ENCODE measurements at regions not wholly inside any gene's neighbourhood (a gene's known extent, or its start where the extent isn't known, plus 50 kb on each side); places are given as distances from the start of the nearest gene placed in this dataset.
A peak's percentile ranks its signal among the peaks of the same experiment; 100 is the strongest.

DNA sequence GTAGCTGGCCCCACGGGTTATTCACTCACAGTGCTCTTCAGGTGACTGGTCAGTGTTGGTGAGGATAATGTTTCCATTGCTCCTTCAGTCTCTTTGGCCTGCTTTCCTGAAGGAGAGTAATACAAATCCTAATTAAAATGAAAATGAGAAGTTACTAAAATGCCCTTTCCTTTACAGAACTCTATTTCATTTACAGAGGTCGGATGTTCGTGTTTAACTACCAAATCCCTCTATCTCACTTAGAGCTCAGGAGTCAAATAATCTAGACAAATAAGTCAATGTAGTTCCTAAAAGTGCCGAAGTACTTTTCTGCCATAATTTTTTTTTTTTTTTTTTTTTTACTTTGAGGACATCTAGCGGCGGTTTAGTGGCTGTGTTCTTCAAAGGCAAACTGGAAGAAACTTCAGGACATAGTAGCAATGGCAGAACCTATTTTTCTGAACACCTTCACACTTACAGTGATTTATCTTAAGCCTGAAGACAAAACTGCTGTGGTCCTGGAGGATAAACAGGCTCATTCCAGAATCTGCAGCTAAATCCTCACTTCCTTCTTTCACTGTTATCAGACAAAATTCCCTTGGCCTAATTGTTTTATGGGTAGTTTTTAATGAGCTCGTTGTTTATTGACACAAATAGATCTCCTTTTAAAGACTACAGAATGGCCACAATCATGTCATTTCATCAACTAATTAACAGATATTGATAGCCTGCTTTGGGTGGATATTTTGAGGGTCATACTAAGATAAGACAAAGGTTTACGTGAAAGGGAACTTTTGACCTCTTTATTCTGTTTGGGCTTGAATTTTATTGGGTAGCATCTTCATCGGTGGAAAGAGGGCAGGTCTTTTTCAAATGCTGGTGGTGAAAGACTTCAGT, 207.6 kb upstream of the DMRTA1 start:
- Histone ChIP-seq H3K36me3 (ENCODE audit: control insufficient read depth, insufficient read depth, low read length) (no peaks in the 10 kb centered on the region), H3K27me3 (replicated peaks; ENCODE audit: control insufficient read depth, insufficient read depth, low read length) (no peaks in the 10 kb centered on the region), H3K4me3 (replicated peaks; ENCODE audit: low read depth, low read length) (no peak overlapping the region)
- TF ChIP-seq, protein P1, sequence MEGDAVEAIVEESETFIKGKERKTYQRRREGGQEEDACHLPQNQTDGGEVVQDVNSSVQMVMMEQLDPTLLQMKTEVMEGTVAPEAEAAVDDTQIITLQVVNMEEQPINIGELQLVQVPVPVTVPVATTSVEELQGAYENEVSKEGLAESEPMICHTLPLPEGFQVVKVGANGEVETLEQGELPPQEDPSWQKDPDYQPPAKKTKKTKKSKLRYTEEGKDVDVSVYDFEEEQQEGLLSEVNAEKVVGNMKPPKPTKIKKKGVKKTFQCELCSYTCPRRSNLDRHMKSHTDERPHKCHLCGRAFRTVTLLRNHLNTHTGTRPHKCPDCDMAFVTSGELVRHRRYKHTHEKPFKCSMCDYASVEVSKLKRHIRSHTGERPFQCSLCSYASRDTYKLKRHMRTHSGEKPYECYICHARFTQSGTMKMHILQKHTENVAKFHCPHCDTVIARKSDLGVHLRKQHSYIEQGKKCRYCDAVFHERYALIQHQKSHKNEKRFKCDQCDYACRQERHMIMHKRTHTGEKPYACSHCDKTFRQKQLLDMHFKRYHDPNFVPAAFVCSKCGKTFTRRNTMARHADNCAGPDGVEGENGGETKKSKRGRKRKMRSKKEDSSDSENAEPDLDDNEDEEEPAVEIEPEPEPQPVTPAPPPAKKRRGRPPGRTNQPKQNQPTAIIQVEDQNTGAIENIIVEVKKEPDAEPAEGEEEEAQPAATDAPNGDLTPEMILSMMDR (IDR thresholded peaks at IDR 0.05; ENCODE audit: insufficient read depth, low read length, poor library complexity, severe bottlenecking), result peak; percentile 50
- no peak for DNase-seq (ENCODE audit: extremely low read depth, insufficient read length)

DNA sequence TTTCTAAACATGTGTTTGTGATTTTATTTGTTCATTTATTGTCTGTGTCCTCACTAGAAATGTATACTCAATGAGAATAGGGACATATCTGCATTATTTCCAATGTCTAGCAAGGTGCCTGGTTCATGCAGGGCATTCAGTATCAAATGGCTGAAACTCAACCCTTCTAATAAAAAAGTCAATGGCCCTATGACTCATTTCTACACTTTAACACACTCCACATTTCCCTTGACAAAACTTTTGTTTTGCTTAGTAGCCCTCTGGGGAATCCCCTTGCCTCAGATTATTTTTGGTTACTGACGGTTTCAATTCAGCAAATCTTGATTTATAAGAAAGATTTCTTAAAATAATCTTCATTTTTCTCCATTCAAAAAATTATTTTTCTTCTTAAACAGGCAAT, 206.0 kb upstream of the DMRTA1 start:
- Histone ChIP-seq H3K27me3 (replicated peaks; ENCODE audit: control insufficient read depth, insufficient read depth, low read length) (no peaks in the 10 kb centered on the region), H3K36me3 (ENCODE audit: control insufficient read depth, insufficient read depth, low read length) (no peaks in the 10 kb centered on the region), H3K4me3 (replicated peaks; ENCODE audit: low read depth, low read length) (no peak overlapping the region)
- TF ChIP-seq, protein P1 (IDR thresholded peaks at IDR 0.05; ENCODE audit: insufficient read depth, low read length, poor library complexity, severe bottlenecking), result no peak
- DNase-seq (ENCODE audit: extremely low read depth, insufficient read length), result no peak

DNA sequence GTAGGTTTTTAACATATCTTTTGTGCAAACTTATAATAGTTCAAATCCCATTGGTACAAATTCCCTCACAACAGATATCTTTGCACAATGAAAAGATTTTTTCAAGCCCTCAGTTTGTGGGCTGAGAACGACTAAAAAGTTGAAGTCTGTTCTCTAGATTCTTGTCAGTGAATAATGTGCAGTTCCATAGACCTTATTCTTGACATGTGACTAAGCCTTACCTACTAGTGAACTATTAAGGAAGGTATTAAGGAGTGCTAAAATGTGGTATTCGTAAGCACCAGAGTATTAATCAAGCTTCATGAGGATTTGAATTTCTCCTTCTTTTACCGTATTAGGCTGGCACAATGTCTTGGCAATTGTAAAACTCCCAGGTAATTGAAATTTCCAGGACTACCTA, 205.6 kb upstream of the DMRTA1 start:
- Histone ChIP-seq H3K36me3 (ENCODE audit: control insufficient read depth, insufficient read depth, low read length) (no peaks in the 10 kb centered on the region), H3K27me3 (replicated peaks; ENCODE audit: control insufficient read depth, insufficient read depth, low read length) (no peaks in the 10 kb centered on the region), H3K4me3 (replicated peaks; ENCODE audit: low read depth, low read length) (no peak overlapping the region)
- no peak for DNase-seq (ENCODE audit: extremely low read depth, insufficient read length)
- TF ChIP-seq, protein P1 (IDR thresholded peaks at IDR 0.05; ENCODE audit: insufficient read depth, low read length, poor library complexity, severe bottlenecking), result no peak

DNA sequence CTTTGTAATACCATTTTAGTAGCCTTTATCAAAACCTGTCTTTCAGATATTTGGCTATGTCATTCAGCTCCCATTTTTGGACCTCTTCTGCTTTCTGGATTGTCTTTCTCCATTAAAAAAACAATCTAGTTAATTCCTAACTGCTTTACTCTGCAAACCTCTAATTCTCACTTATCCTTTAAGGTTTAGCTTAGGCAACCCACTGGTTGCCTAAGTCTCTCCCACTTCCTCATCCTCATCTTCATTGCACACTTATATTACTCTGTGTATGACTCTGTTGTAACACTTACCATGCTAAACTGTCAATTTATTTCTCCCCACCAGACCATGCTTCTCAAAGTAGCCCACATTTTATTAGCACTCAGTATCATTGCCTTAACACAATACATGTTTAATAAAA, 205.0 kb upstream of the DMRTA1 start:
- DNase-seq (ENCODE audit: extremely low read depth, insufficient read length), result no peak
- no peaks in the 10 kb centered on the region for H3K27me3 ChIP-seq (replicated peaks; ENCODE audit: control insufficient read depth, insufficient read depth, low read length)
- no peaks in the 10 kb centered on the region for H3K36me3 ChIP-seq (ENCODE audit: control insufficient read depth, insufficient read depth, low read length)
- H3K4me3 ChIP-seq (replicated peaks; ENCODE audit: low read depth, low read length), result no peak overlapping the region
- TF ChIP-seq, protein P1 (IDR thresholded peaks at IDR 0.05; ENCODE audit: insufficient read depth, low read length, poor library complexity, severe bottlenecking), result no peak

DNA sequence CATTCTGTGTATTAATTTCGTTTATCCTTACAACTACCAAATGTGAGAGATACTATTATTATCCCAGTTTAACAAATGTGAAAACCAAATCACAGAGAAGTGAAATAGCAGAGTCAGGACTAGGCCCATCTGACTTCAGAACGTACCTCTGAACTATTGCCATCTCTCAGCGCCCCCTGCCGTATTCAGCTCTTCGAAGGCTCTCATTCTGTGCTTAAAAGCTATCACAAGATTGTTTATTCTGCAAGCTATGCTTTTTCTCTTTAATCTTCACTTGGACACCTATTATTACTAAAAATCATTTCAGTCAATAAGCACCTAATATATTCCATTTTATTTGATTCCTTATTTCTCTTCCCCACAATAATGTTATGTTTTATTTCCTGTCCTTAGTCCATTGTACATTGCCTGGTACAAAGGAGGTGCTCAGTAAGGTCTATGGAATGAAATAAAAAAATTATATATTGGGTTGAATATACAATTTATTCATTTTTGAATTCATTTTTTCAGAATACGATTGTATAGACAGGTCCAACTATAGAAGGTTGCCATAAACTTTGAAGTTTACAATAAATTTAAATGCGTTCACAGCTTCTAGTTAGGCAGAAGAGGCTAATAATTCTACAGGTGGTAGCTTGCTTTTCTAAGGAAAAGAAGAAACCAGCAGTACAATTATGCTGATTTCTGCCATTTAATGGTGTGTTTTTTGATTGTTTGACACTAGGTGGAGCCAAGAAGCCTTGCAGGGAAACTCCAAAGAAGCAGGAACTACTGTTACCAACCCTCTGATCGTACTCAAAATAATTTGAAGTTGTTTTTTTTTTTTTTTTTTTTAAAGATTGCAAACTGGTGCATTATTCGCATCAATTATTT, 202.2 kb upstream of the DMRTA1 start:
- Histone ChIP-seq H3K4me3 (replicated peaks; ENCODE audit: low read depth, low read length) (no peak overlapping the region), H3K27me3 (replicated peaks; ENCODE audit: control insufficient read depth, insufficient read depth, low read length) (no peaks in the 10 kb centered on the region), H3K36me3 (ENCODE audit: control insufficient read depth, insufficient read depth, low read length) (no peaks in the 10 kb centered on the region)
- TF ChIP-seq, protein P1 (IDR thresholded peaks at IDR 0.05; ENCODE audit: insufficient read depth, low read length, poor library complexity, severe bottlenecking), result peak; percentile 68
- no peak for DNase-seq (ENCODE audit: extremely low read depth, insufficient read length)
